ENCODE measurements at regions not wholly inside any gene's neighbourhood (a gene's known extent, or its start where the extent isn't known, plus 50 kb on each side); places are given as distances from the start of the nearest gene placed in this dataset.

DNA sequence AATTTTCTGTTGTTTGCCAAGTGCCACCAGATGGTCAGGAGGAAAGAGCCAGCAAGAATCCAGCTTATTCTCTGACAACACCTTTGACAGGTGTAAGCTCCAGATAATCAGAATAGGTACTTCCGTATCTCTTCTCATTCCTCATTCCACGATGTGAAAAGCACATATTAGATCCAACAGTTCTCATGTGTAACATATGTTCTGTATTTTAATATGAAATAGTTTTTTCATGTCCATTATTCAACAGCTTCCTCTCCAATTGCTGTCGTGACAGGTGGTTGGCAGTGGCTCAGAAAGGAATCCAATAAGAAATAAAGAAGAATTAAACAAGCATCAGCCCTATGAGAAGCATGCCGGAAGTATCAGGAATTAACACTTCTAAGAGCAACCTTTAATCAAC, 1624.7 kb downstream of the MRPL39 start:
- no peak overlapping the region for H3K4me3 ChIP-seq (ENCODE audit: low read length)
- TF ChIP-seq, protein P1, sequence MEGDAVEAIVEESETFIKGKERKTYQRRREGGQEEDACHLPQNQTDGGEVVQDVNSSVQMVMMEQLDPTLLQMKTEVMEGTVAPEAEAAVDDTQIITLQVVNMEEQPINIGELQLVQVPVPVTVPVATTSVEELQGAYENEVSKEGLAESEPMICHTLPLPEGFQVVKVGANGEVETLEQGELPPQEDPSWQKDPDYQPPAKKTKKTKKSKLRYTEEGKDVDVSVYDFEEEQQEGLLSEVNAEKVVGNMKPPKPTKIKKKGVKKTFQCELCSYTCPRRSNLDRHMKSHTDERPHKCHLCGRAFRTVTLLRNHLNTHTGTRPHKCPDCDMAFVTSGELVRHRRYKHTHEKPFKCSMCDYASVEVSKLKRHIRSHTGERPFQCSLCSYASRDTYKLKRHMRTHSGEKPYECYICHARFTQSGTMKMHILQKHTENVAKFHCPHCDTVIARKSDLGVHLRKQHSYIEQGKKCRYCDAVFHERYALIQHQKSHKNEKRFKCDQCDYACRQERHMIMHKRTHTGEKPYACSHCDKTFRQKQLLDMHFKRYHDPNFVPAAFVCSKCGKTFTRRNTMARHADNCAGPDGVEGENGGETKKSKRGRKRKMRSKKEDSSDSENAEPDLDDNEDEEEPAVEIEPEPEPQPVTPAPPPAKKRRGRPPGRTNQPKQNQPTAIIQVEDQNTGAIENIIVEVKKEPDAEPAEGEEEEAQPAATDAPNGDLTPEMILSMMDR (conservative IDR thresholded peaks at IDR 0.05; ENCODE audit: low read depth, low read length) = no peak
- DNase-seq (ENCODE audit: low read depth) = no peak

GRCh38 chr21:23977971-23978370, 1629.3 kb downstream of the MRPL39 start:
- DNase-seq (ENCODE audit: low read depth) = no peak
- H3K4me3 ChIP-seq (ENCODE audit: low read length) = no peak overlapping the region
- TF ChIP-seq, protein P1 (conservative IDR thresholded peaks at IDR 0.05; ENCODE audit: low read depth, low read length) = no peak

DNA sequence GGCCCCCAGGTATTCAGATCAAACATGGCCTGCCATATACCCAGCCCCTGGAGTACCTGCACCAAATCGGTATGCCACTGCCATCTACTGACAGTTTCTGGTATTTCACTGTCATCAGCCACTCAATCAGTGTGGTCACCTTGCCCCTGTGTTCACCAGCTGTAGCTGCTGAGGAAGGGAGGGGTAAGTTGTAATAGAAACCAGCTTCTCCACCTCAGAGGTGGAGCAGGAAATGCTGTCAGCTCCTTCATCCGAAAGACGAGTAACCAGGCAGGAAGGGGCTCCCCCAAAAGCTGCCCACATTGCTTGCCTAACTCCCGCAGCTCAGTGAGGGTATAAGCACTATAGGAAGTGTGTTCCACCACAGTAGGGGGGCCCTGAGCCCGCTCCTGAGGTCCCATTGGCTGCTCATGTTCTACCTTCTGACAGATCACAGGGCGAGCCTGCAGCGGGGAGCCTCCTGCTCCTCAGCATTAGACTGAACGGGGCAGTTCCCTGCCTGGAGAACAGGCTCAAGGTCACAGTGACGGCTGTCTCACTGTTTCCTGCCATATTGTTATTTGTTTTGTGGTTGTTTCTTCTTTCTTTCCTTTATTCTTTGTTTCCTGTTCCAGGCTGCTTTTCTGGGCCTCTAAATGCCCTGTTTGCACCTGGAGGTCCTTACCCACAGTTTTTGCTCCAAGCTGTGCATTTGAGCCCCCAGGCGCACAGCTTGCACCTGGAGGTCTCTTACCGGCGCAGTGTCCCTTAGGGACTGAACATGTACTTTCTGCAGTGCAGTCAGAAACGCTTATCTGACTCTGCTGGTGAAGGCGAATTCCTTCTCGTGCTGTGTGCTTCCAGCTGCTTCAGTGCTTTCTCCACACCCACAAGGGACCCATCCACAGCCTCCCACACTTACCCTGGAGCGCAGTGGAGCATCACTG, 1638.3 kb downstream of the MRPL39 start:
- DNase-seq (ENCODE audit: low read depth) = no peak
- H3K4me3 ChIP-seq (ENCODE audit: low read length) = no peak overlapping the region
- TF ChIP-seq, protein P1 (conservative IDR thresholded peaks at IDR 0.05; ENCODE audit: low read depth, low read length) = peak; percentile 60

- TF ChIP-seq, protein P1 (conservative IDR thresholded peaks at IDR 0.05; ENCODE audit: low read depth, low read length) = no peak
- no peak for DNase-seq (ENCODE audit: low read depth)
- no peak overlapping the region for H3K4me3 ChIP-seq (ENCODE audit: low read length)
These were observed 1639.3 kb downstream of the MRPL39 start for GRCh38 chr21:23968008-23968407.

GRCh38 chr21:23963454-23963853, 1643.8 kb downstream of the MRPL39 start:
- no peak overlapping the region for H3K4me3 ChIP-seq (ENCODE audit: low read length)
- no peak for DNase-seq (ENCODE audit: low read depth)
- TF ChIP-seq, protein P1 (conservative IDR thresholded peaks at IDR 0.05; ENCODE audit: low read depth, low read length) = no peak

DNA sequence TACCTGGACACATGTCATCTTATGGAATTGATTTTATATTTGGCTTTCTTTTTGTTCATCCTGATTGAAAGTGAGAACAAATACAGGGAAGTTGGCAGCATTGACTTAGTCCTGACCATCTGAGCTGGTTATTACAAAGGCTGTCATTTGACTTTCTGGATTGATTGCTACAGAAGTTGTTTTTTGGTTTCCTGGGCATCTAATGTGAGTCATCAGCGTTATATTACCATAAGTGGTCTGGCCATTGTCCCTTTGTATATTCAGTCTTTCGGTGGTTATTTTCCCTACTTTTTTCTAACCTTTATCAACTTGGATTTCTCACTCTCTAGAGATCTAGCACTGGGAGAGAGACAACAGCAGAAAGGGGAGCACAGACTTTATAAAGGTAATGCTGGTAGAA, 1646.5 kb downstream of the MRPL39 start:
- no peak for DNase-seq (ENCODE audit: low read depth)
- TF ChIP-seq, protein P1 (conservative IDR thresholded peaks at IDR 0.05; ENCODE audit: low read depth, low read length) = no peak
- H3K4me3 ChIP-seq (ENCODE audit: low read length) = no peak overlapping the region

Data from retinal pigment epithelial cell (primary cell).